ENCODE measurements at regions not wholly inside any gene's neighbourhood (a gene's known extent, or its start where the extent isn't known, plus 50 kb on each side); places are given as distances from the start of the nearest gene placed in this dataset.

DNA sequence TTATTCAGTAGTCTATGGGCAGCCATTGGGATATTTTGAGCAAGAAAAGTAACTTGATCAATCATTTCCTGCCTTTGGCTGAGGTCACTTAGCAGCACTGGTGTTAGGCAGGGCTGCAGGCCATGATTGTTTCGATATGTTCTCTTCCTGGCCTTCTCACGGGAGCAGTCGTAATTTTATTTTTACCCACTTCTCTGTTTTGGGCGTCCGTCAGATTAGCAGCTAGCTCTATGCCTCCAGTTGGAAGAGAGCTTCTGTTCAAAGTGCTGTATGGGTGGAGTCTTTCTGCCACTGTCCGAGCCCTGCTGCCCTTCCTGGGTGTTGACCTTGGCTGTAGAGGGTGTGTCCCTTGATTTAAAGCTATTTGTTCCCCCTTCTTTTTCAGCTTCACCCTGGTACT, 123.4 kb upstream of the ROPN1 start (continued):
- TF ChIP-seq, protein P1, sequence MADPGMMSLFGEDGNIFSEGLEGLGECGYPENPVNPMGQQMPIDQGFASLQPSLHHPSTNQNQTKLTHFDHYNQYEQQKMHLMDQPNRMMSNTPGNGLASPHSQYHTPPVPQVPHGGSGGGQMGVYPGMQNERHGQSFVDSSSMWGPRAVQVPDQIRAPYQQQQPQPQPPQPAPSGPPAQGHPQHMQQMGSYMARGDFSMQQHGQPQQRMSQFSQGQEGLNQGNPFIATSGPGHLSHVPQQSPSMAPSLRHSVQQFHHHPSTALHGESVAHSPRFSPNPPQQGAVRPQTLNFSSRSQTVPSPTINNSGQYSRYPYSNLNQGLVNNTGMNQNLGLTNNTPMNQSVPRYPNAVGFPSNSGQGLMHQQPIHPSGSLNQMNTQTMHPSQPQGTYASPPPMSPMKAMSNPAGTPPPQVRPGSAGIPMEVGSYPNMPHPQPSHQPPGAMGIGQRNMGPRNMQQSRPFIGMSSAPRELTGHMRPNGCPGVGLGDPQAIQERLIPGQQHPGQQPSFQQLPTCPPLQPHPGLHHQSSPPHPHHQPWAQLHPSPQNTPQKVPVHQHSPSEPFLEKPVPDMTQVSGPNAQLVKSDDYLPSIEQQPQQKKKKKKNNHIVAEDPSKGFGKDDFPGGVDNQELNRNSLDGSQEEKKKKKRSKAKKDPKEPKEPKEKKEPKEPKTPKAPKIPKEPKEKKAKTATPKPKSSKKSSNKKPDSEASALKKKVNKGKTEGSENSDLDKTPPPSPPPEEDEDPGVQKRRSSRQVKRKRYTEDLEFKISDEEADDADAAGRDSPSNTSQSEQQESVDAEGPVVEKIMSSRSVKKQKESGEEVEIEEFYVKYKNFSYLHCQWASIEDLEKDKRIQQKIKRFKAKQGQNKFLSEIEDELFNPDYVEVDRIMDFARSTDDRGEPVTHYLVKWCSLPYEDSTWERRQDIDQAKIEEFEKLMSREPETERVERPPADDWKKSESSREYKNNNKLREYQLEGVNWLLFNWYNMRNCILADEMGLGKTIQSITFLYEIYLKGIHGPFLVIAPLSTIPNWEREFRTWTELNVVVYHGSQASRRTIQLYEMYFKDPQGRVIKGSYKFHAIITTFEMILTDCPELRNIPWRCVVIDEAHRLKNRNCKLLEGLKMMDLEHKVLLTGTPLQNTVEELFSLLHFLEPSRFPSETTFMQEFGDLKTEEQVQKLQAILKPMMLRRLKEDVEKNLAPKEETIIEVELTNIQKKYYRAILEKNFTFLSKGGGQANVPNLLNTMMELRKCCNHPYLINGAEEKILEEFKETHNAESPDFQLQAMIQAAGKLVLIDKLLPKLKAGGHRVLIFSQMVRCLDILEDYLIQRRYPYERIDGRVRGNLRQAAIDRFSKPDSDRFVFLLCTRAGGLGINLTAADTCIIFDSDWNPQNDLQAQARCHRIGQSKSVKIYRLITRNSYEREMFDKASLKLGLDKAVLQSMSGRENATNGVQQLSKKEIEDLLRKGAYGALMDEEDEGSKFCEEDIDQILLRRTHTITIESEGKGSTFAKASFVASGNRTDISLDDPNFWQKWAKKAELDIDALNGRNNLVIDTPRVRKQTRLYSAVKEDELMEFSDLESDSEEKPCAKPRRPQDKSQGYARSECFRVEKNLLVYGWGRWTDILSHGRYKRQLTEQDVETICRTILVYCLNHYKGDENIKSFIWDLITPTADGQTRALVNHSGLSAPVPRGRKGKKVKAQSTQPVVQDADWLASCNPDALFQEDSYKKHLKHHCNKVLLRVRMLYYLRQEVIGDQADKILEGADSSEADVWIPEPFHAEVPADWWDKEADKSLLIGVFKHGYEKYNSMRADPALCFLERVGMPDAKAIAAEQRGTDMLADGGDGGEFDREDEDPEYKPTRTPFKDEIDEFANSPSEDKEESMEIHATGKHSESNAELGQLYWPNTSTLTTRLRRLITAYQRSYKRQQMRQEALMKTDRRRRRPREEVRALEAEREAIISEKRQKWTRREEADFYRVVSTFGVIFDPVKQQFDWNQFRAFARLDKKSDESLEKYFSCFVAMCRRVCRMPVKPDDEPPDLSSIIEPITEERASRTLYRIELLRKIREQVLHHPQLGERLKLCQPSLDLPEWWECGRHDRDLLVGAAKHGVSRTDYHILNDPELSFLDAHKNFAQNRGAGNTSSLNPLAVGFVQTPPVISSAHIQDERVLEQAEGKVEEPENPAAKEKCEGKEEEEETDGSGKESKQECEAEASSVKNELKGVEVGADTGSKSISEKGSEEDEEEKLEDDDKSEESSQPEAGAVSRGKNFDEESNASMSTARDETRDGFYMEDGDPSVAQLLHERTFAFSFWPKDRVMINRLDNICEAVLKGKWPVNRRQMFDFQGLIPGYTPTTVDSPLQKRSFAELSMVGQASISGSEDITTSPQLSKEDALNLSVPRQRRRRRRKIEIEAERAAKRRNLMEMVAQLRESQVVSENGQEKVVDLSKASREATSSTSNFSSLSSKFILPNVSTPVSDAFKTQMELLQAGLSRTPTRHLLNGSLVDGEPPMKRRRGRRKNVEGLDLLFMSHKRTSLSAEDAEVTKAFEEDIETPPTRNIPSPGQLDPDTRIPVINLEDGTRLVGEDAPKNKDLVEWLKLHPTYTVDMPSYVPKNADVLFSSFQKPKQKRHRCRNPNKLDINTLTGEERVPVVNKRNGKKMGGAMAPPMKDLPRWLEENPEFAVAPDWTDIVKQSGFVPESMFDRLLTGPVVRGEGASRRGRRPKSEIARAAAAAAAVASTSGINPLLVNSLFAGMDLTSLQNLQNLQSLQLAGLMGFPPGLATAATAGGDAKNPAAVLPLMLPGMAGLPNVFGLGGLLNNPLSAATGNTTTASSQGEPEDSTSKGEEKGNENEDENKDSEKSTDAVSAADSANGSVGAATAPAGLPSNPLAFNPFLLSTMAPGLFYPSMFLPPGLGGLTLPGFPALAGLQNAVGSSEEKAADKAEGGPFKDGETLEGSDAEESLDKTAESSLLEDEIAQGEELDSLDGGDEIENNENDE (IDR thresholded peaks at IDR 0.05; ENCODE audit: insufficient replicate concordance, low read length) = no peak
- TF ChIP-seq SP2 (IDR thresholded peaks at IDR 0.05; ENCODE audit: low read length) (no peak), POU5F1 (IDR thresholded peaks at IDR 0.05; ENCODE audit: low read depth, low read length) (no peak), SRF (IDR thresholded peaks at IDR 0.05; ENCODE audit: low read depth, low read length) (no peak), PHF8 (conservative IDR thresholded peaks at IDR 0.05; ENCODE audit: low read depth, low read length) (no peak)
- TF ChIP-seq, protein P2, sequence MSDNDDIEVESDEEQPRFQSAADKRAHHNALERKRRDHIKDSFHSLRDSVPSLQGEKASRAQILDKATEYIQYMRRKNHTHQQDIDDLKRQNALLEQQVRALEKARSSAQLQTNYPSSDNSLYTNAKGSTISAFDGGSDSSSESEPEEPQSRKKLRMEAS (IDR thresholded peaks at IDR 0.05) = no peak
- TF ChIP-seq, protein P3, sequence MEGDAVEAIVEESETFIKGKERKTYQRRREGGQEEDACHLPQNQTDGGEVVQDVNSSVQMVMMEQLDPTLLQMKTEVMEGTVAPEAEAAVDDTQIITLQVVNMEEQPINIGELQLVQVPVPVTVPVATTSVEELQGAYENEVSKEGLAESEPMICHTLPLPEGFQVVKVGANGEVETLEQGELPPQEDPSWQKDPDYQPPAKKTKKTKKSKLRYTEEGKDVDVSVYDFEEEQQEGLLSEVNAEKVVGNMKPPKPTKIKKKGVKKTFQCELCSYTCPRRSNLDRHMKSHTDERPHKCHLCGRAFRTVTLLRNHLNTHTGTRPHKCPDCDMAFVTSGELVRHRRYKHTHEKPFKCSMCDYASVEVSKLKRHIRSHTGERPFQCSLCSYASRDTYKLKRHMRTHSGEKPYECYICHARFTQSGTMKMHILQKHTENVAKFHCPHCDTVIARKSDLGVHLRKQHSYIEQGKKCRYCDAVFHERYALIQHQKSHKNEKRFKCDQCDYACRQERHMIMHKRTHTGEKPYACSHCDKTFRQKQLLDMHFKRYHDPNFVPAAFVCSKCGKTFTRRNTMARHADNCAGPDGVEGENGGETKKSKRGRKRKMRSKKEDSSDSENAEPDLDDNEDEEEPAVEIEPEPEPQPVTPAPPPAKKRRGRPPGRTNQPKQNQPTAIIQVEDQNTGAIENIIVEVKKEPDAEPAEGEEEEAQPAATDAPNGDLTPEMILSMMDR (IDR thresholded peaks at IDR 0.05; ENCODE audit: control extremely low read depth in 1 of 3, insufficient read depth in 1 of 3, low read depth in 1 of 3, low read length in 3 of 3) = no peak
- TF ChIP-seq, protein P4, sequence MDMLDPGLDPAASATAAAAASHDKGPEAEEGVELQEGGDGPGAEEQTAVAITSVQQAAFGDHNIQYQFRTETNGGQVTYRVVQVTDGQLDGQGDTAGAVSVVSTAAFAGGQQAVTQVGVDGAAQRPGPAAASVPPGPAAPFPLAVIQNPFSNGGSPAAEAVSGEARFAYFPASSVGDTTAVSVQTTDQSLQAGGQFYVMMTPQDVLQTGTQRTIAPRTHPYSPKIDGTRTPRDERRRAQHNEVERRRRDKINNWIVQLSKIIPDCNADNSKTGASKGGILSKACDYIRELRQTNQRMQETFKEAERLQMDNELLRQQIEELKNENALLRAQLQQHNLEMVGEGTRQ (IDR thresholded peaks at IDR 0.05; ENCODE audit: low read length) = no peak
